ENCODE measurements at regions not wholly inside any gene's neighbourhood (a gene's known extent, or its start where the extent isn't known, plus 50 kb on each side); places are given as distances from the start of the nearest gene placed in this dataset.

- DNase-seq = peak; percentile 6
Observed at GRCh38 chr4:24668956-24669355, 84.6 kb upstream of the DHX15 start.

GRCh38 chr4:24669751-24670150, 85.4 kb upstream of the DHX15 start:
- no peak for DNase-seq

GRCh38 chr4:24671849-24672248, 87.5 kb upstream of the DHX15 start:
- DNase-seq = no peak

GRCh38 chr4:24672880-24673279, 88.5 kb upstream of the DHX15 start:
- no peak for DNase-seq

GRCh38 chr4:24674279-24674678, 89.9 kb upstream of the DHX15 start:
- DNase-seq = no peak

- no peak for DNase-seq
Observed at GRCh38 chr4:24675721-24676389, 91.5 kb upstream of the DHX15 start.

- no peak for DNase-seq
Observed at GRCh38 chr4:24677909-24678308, 93.6 kb upstream of the DHX15 start.

- no peak for DNase-seq
Observed at GRCh38 chr4:24680746-24681448, 96.5 kb upstream of the DHX15 start.

- DNase-seq = no peak
Observed at GRCh38 chr4:24683116-24683515, 98.8 kb upstream of the DHX15 start.

GRCh38 chr4:24686866-24687692, 102.7 kb upstream of the DHX15 start:
- no peak for DNase-seq

- DNase-seq = no peak
Observed at GRCh38 chr4:24688453-24688852, 104.1 kb upstream of the DHX15 start.

GRCh38 chr4:24689212-24689611, 104.9 kb upstream of the DHX15 start:
- no peak for DNase-seq

GRCh38 chr4:24690436-24690835, 104.9 kb upstream of the SOD3 start:
- DNase-seq = no peak

- DNase-seq = no peak
Observed at GRCh38 chr4:24693636-24694035, 101.7 kb upstream of the SOD3 start.

GRCh38 chr4:24700118-24700517, 95.3 kb upstream of the SOD3 start:
- no peak for DNase-seq

GRCh38 chr4:24701683-24702082, 93.7 kb upstream of the SOD3 start:
- DNase-seq = no peak

GRCh38 chr4:24702281-24702680, 93.1 kb upstream of the SOD3 start:
- DNase-seq = no peak

- DNase-seq = no peak
Observed at GRCh38 chr4:24703298-24703697, 92.1 kb upstream of the SOD3 start.

GRCh38 chr4:24704149-24704548, 91.2 kb upstream of the SOD3 start:
- DNase-seq = no peak

GRCh38 chr4:24705016-24705753, 90.2 kb upstream of the SOD3 start:
- DNase-seq = no peak

- DNase-seq = no peak
Observed at GRCh38 chr4:24713604-24714003, 81.8 kb upstream of the SOD3 start.

GRCh38 chr4:24719615-24720014, 75.8 kb upstream of the SOD3 start:
- no peak for DNase-seq

- no peak for DNase-seq
Observed at GRCh38 chr4:24720436-24720835, 74.9 kb upstream of the SOD3 start.

Measured in NCI-H1092 treated with DMSO at 0.1 percent for 48 hours (cell line).